GM19455 (cell line): ENCODE measurements at regions not wholly inside any gene's neighbourhood (a gene's known extent, or its start where the extent isn't known, plus 50 kb on each side); places are given as distances from the start of the nearest gene placed in this dataset.

ENCODE experiments used
- ATAC-seq: cut with Tn5 transposase; IDR thresholded peaks from one replicate; pipeline ENCODE4 v1.9.1; 2021; ENCODE audit not compliant: unreplicated experiment

GRCh38 chr2:60106836-60107529 is 446.5 kb downstream of the BCL11A start:
- ATAC-seq = no peak

- ATAC-seq = no peak
Measured at GRCh38 chr2:60105906-60106305, 447.5 kb downstream of the BCL11A start.

DNA sequence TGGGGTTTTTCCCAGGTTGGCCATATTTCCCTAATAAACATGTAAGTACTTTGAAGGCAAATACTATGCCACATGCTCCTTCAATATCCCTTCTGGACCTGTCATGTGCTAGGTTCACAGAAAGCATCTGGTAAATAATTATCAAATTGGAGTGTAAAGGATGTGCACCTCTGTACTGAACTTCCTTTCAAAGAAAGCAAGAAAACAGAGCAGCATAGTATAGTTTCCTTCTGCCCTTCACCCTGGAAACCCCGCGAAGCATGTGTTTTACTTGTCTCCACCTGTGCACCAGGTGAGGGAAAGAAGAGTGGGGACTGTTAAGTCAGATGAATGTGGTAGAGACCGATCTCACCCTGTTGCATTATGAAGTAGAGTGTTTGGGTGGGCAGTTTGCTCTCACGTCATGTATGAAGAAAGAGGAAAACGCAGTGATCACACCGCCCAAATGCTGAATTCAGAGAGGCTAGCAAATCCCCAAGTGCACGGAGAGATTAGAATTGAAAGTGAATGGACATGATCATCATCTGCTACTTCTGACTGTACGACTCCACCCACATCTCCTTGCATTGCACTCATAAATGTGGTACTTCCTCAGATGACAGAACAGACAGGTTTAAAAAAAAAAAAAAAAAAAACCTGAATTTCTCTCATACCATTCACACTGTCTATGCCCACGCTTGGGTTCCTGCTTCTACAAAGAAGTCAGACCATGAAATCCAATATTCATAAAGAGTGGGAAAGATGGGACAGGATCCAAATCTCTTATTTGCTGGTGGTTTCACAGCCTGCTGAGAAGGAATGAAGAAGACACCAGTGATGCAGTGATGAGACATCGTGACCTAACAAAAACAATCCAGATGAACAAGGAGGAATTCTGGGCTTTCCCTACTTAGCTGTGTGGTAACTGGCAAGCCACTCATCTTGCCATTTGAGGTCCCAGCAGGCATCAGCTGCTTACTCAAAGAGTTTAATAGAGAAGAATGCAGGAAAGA is 448.6 kb downstream of the BCL11A start:
- no peak for ATAC-seq

GRCh38 chr2:60100034-60100433 is 453.4 kb downstream of the BCL11A start:
- ATAC-seq = no peak

GRCh38 chr2:60098996-60099395 is 454.5 kb downstream of the BCL11A start:
- no peak for ATAC-seq

- ATAC-seq = no peak
Measured at GRCh38 chr2:60097298-60097697, 456.2 kb downstream of the BCL11A start.

DNA sequence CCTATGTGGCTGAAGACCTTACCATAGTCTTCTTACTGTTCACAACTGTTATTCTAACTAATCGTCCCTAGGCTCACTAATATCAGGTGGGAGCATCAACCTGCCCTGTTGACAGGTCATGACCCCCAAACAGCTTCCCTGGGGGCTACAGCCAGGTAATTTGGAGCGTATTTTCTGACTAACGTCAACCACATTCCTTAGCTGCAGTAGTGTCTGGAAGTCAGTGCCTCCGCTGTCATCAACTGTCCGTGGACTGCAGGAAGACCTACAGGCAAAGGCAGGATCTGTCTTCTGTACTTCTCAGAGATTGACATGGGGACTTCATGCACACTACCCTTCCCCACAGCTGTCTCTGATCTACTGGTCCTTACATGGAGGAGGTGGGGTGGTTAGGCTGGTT is 456.9 kb downstream of the BCL11A start:
- ATAC-seq = no peak

- ATAC-seq = no peak
Measured at GRCh38 chr2:60095903-60096302, 457.6 kb downstream of the BCL11A start.

GRCh38 chr2:60095202-60095815 is 458.1 kb downstream of the BCL11A start:
- no peak for ATAC-seq

DNA sequence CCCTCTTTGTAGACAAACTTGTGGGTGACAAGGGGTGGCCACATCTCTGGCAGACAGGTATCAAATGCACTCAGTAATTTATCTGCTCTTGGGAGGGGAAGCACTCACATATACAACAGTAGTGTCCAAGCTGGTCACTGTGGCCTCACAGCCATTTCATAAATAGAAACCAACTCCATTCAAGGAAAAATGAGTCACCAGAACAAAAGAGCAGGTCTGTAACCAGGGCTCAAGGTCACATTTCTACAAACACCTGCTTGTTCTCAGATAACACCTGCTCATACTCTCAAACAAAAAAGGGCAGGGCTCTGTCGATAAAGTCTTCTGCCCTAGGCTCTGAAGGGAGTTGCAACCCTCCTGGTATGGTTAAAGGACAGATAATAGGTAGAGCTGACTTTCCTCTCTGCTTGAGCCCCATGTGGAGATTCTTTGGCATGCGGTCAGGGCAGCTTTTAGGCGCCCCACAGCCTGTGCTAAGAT is 459.0 kb downstream of the BCL11A start:
- no peak for ATAC-seq

DNA sequence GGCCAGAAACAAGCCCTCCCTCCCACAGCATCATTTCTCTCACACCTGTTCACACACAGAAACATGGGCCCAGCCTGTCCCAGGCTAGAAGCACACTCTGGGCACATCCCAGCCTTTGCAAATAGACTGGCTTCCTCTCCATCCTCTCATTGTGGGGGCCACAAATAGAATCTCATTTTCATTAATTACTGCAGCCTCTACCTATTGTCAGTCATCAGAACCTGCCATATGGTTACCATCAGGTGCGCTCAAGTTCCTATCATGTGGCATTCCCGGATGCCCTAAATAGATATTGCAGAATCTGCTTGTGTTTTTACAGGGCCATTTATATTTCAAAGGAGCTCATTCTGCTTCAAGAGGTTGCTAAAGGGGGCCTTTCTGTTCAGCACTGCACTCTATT is 460.7 kb downstream of the BCL11A start:
- ATAC-seq = no peak

- no peak for ATAC-seq
Measured at GRCh38 chr2:60091894-60092293, 461.6 kb downstream of the BCL11A start.

DNA sequence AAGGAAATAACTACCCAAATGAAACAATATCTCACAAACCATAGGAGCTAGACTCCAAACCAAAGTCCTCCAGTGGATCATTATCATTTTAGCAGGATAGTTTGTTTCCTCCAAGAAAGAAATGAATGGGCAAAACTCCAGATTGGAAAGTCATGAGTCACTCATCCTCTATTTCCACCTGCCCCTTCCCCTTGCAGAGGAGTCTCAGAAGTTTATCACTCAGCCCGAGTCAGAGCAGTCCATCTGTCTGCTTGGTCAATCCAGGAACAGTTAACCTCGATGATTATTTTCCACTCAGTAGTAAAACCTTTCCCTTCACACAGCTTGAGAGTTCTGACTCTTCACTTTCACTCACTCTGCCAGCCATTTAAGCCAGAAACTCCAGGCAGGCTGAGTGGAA is 462.2 kb downstream of the BCL11A start:
- no peak for ATAC-seq

GRCh38 chr2:60079562-60079961 is 473.9 kb downstream of the BCL11A start:
- ATAC-seq = no peak

- ATAC-seq = no peak
Measured at GRCh38 chr2:60075048-60075447, 478.4 kb downstream of the BCL11A start.

GRCh38 chr2:60073201-60073600 is 480.3 kb downstream of the BCL11A start:
- no peak for ATAC-seq

- no peak for ATAC-seq
Measured at GRCh38 chr2:60072609-60073008, 480.8 kb downstream of the BCL11A start.

GRCh38 chr2:60071490-60071831 is 482.0 kb downstream of the BCL11A start:
- ATAC-seq = no peak

GRCh38 chr2:60070736-60071489 is 482.5 kb downstream of the BCL11A start:
- no peak for ATAC-seq

GRCh38 chr2:60070196-60070595 is 483.3 kb downstream of the BCL11A start:
- ATAC-seq = no peak

DNA sequence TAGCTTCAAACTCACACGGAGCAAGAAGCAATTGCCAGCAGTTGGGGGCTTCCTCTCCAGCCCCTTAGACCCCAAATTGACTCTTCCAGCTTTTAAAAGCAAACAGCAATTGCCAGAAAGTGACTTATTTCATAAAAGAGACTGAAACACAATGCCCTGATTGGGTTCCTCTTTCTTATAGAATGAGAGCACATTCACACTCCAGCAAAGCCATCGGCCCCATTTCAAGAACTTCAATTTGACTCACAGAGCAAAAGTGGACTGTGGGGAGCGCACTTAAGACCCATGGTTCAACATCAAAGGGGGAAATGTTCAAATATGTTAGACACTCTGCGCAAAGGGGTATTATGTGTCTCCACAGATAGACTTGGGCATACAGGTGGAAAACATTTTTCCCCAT is 484.7 kb downstream of the BCL11A start:
- no peak for ATAC-seq
